Osteoblast (primary cell): ENCODE measurements at regions not wholly inside any gene's neighbourhood (a gene's known extent, or its start where the extent isn't known, plus 50 kb on each side); places are given as distances from the start of the nearest gene placed in this dataset.

Experiments used
- DNase-seq: peaks from one replicate; pipeline ENCODE4 v3.0.0; 2011; ENCODE audit warnings: low spot score, mixed read lengths; ENCODE audit not compliant: insufficient read length; ENCODE audit errors: missing footprints
- H2AFZ ChIP-seq: 2 replicates; pipeline ENCODE4 v1.6.0; 2011; ENCODE audit warnings: mild to moderate bottlenecking, low read length
- H3K27ac ChIP-seq: 2 replicates; pipeline ENCODE4 v1.5.1; 2011; ENCODE audit warnings: mild to moderate bottlenecking, low read depth, low read length, moderate library complexity
- H3K27me3 ChIP-seq: 2 replicates; pipeline ENCODE4 v1.6.0; 2012; ENCODE audit warnings: mild to moderate bottlenecking, control low read depth, inconsistent platforms, low read length, moderate library complexity; ENCODE audit not compliant: insufficient read depth
- H3K36me3 ChIP-seq: 2 replicates; pipeline ENCODE4 v1.5.1; 2011; ENCODE audit warnings: mild to moderate bottlenecking, low read length, control low read depth, moderate library complexity; ENCODE audit not compliant: insufficient read depth
- H3K4me1 ChIP-seq: 2 replicates; pipeline ENCODE4 v1.5.1; 2011; ENCODE audit warnings: mild to moderate bottlenecking, low read length, control low read depth, moderate library complexity; ENCODE audit not compliant: insufficient read depth
- H3K4me2 ChIP-seq: 2 replicates; pipeline ENCODE4 v1.6.0; 2011; ENCODE audit warnings: mild to moderate bottlenecking, low read length; ENCODE audit not compliant: insufficient read depth
- H3K4me3 ChIP-seq: fragments of 200-600 bp; sonication (generic); 3 replicates; pipeline ENCODE4 v1.5.1; 2012; ENCODE audit warnings: mild to moderate bottlenecking, low read length, inconsistent platforms; ENCODE audit not compliant: insufficient read depth
- H3K79me2 ChIP-seq: 2 replicates; pipeline ENCODE4 v1.6.0; 2012; ENCODE audit warnings: mild to moderate bottlenecking, low read length, control low read depth, inconsistent platforms; ENCODE audit not compliant: insufficient read depth
- H3K9me3 ChIP-seq: 2 replicates; pipeline ENCODE4 v1.5.1; 2011; ENCODE audit warnings: low read depth, low read length, control low read depth
- H4K20me1 ChIP-seq: 2 replicates; pipeline ENCODE4 v1.6.0; 2012; ENCODE audit warnings: mild to moderate bottlenecking, low read length, control low read depth; ENCODE audit not compliant: insufficient read depth
- CTCF ChIP-seq: IDR thresholded peaks from 2 replicates; pipeline ENCODE4 v1.5.1; 2011; ENCODE audit warnings: mild to moderate bottlenecking, low read depth, low read length, moderate library complexity; ENCODE audit errors: extremely low read depth

GRCh38 chr20:6504826-6505225 lies 262.7 kb upstream of the BMP2 start:
- Histone ChIP-seq H3K27me3 (no peaks in the 10 kb centered on the region), H4K20me1 (no peaks in the 10 kb centered on the region), H3K4me1 (peaks cover 6% of the 10 kb centered on the region), H3K79me2 (no peaks in the 10 kb centered on the region), H3K36me3 (no peaks in the 10 kb centered on the region), H3K9me3 (no peaks in the 10 kb centered on the region), H3K4me3 (no peak overlapping the region), H3K4me2 (no peak overlapping the region), H2AFZ (no peak overlapping the region), H3K27ac (no peak overlapping the region)
- TF ChIP-seq CTCF, result no peak
- no peak for DNase-seq

GRCh38 chr20:6504179-6504578 lies 263.3 kb upstream of the BMP2 start:
- Histone ChIP-seq H2AFZ (no peak overlapping the region), H3K4me2 (no peak overlapping the region), H4K20me1 (no peaks in the 10 kb centered on the region), H3K79me2 (no peaks in the 10 kb centered on the region), H3K27me3 (no peaks in the 10 kb centered on the region), H3K4me3 (no peak overlapping the region), H3K36me3 (no peaks in the 10 kb centered on the region), H3K4me1 (peaks cover 6% of the 10 kb centered on the region), H3K27ac (no peak overlapping the region), H3K9me3 (no peaks in the 10 kb centered on the region)
- no peak for TF ChIP-seq CTCF
- no peak for DNase-seq

- H2AFZ ChIP-seq, result no peak overlapping the region
- no peaks in the 10 kb centered on the region for H4K20me1 ChIP-seq
- peaks cover 6% of the 10 kb centered on the region for H3K4me1 ChIP-seq
- H3K79me2 ChIP-seq, result no peaks in the 10 kb centered on the region
- TF ChIP-seq CTCF, result no peak
- no peaks in the 10 kb centered on the region for H3K36me3 ChIP-seq
- no peak overlapping the region for H3K4me2 ChIP-seq
- no peak overlapping the region for H3K27ac ChIP-seq
- no peaks in the 10 kb centered on the region for H3K27me3 ChIP-seq
- H3K9me3 ChIP-seq, result no peaks in the 10 kb centered on the region
- no peak overlapping the region for H3K4me3 ChIP-seq
- no peak for DNase-seq
Measured at GRCh38 chr20:6502999-6503398, 264.5 kb upstream of the BMP2 start.

GRCh38 chr20:6502219-6502618 lies 265.3 kb upstream of the BMP2 start:
- no peak overlapping the region for H3K4me2 ChIP-seq
- H4K20me1 ChIP-seq, result no peaks in the 10 kb centered on the region
- H3K36me3 ChIP-seq, result no peaks in the 10 kb centered on the region
- no peak overlapping the region for H2AFZ ChIP-seq
- H3K79me2 ChIP-seq, result no peaks in the 10 kb centered on the region
- H3K4me3 ChIP-seq, result no peak overlapping the region
- no peaks in the 10 kb centered on the region for H3K27me3 ChIP-seq
- TF ChIP-seq CTCF, result no peak
- H3K27ac ChIP-seq, result no peak overlapping the region
- DNase-seq, result peak; percentile 8
- no peaks in the 10 kb centered on the region for H3K9me3 ChIP-seq
- peaks cover 6% of the 10 kb centered on the region for H3K4me1 ChIP-seq
